Keratinocyte (primary cell): ENCODE measurements at regions not wholly inside any gene's neighbourhood (a gene's known extent, or its start where the extent isn't known, plus 50 kb on each side); places are given as distances from the start of the nearest gene placed in this dataset.

Source experiments
- CTCF ChIP-seq, 3 experiments: IDR thresholded peaks in 1 of 3; conservative IDR thresholded peaks in 1 of 3; optimal IDR thresholded peaks in 1 of 3; 2 replicates in 2 of 3; 3 replicates in 1 of 3; pipeline versions ENCODE3 to v1.5.1; 2011; ENCODE audit warnings: low read length in 3 of 3, mild to moderate bottlenecking in 3 of 3, moderate library complexity in 2 of 3, control low read depth in 1 of 3, inconsistent platforms in 1 of 3; ENCODE audit not compliant: insufficient read depth in 2 of 3; ENCODE audit errors: extremely low read depth in 1 of 3
- EZH2 ChIP-seq: IDR thresholded peaks from one replicate; pipeline ENCODE4 v1.6.1; 2012; ENCODE audit warnings: inconsistent platforms, mild to moderate bottlenecking, low read length, moderate library complexity

GRCh38 chrX:131745942-131746489 is 202.1 kb downstream of the OR13H1 start:
- TF ChIP-seq CTCF (optimal IDR thresholded peaks at IDR 0.05 in 1 of 3, IDR thresholded peaks at IDR 0.05 in 1 of 3, conservative IDR thresholded peaks at IDR 0.05 in 1 of 3; ENCODE audit: extremely low read depth in 1 of 3, insufficient read depth in 2 of 3, low read length in 3 of 3) = no peak
- no peak for TF ChIP-seq EZH2
